Endothelial cell of umbilical vein (primary cell): ENCODE measurements at regions not wholly inside any gene's neighbourhood (a gene's known extent, or its start where the extent isn't known, plus 50 kb on each side); places are given as distances from the start of the nearest gene placed in this dataset.

Experiments
- CTCF ChIP-seq, 2 donors: IDR thresholded peaks; 1 replicate in 1 of 2; 2 replicates in 1 of 2; pipeline ENCODE4 v1.5.1; 2011; ENCODE audit warnings: low read length in 2 of 2, mild to moderate bottlenecking in 2 of 2, moderate library complexity in 2 of 2, control low read depth in 1 of 2, inconsistent platforms in 1 of 2, low read depth in 1 of 2; ENCODE audit not compliant: insufficient read depth in 1 of 2; ENCODE audit errors: extremely low read depth in 1 of 2
- EZH2 ChIP-seq: IDR thresholded peaks from 2 replicates; pipeline ENCODE4 v1.6.1; 2012; ENCODE audit warnings: borderline replicate concordance, low read depth, mild to moderate bottlenecking, moderate library complexity, low read length, inconsistent platforms; ENCODE audit not compliant: severe bottlenecking
- JUN ChIP-seq: IDR thresholded peaks from 2 replicates; pipeline ENCODE4 v1.6.1; 2011; ENCODE audit warnings: borderline replicate concordance, low read depth; ENCODE audit not compliant: insufficient read length, insufficient read depth
- MAX ChIP-seq: IDR thresholded peaks from 2 replicates; pipeline ENCODE4 v1.6.1; 2011; ENCODE audit not compliant: insufficient read depth, insufficient read length
- POLR2A ChIP-seq: IDR thresholded peaks from 2 replicates; pipeline ENCODE4 v1.6.1; 2012; ENCODE audit warnings: low read depth, mild to moderate bottlenecking, control low read depth, low read length
- POLR2AphosphoS5 ChIP-seq: IDR thresholded peaks from 2 replicates; pipeline ENCODE4 v1.6.1; 2012; ENCODE audit warnings: low read depth, mild to moderate bottlenecking, control low read depth, low read length, moderate library complexity; ENCODE audit not compliant: insufficient read depth

- TF ChIP-seq CTCF (IDR thresholded peaks at IDR 0.05; ENCODE audit: extremely low read depth in 1 of 2, insufficient read depth in 1 of 2, low read depth in 1 of 2, low read length in 2 of 2) (no peak), POLR2A (no peak), MAX (no peak), EZH2 (no peak), JUN (no peak), POLR2AphosphoS5 (no peak)
These were observed 315.4 kb upstream of the TECRL start for GRCh38 chr4:64724689-64725088.
